Lung (tissue), 11 donors: ENCODE measurements at regions not wholly inside any gene's neighbourhood (a gene's known extent, or its start where the extent isn't known, plus 50 kb on each side); places are given as distances from the start of the nearest gene placed in this dataset.

Source experiments
- ATAC-seq: fragments of 200-7000 bp; cut with Tn5 transposase; one replicate; pipeline ENCODE4 v1.9.1; 2020; ENCODE audit warnings: moderate number of reproducible peaks; ENCODE audit not compliant: insufficient read depth, low FRiP score
- DNase-seq, 3 donors: peaks; one replicate each; pipeline ENCODE4 v3.0.0-alpha.2; 2013 to 2017
- H3K27ac ChIP-seq, 2 donors: one replicate each; pipeline ENCODE4 v1.5.1; 2013; ENCODE audit warnings: mild to moderate bottlenecking in 2 of 2, moderate library complexity in 2 of 2, control low read depth in 1 of 2, inconsistent platforms in 1 of 2, low read depth in 1 of 2, low read length in 1 of 2
- H3K27me3 ChIP-seq, 3 donors: one replicate each; pipeline ENCODE4 v1.5.1; 2013; ENCODE audit warnings: low read length in 2 of 3; ENCODE audit not compliant: control insufficient read depth in 3 of 3, insufficient read depth in 3 of 3
- H3K36me3 ChIP-seq, 4 donors: one replicate each; pipeline ENCODE4 v1.5.1; 2013; ENCODE audit warnings: low read length in 4 of 4, mild to moderate bottlenecking in 1 of 4, moderate library complexity in 1 of 4; ENCODE audit not compliant: control insufficient read depth in 4 of 4, insufficient read depth in 4 of 4
- H3K4me1 ChIP-seq, 5 donors: one replicate each; pipeline ENCODE4 v1.5.1; 2013; ENCODE audit warnings: low read length in 5 of 5, mild to moderate bottlenecking in 2 of 5, moderate library complexity in 1 of 5; ENCODE audit not compliant: control insufficient read depth in 5 of 5, insufficient read depth in 5 of 5
- H3K4me3 ChIP-seq: one replicate; pipeline ENCODE4 v1.5.1; 2013; ENCODE audit warnings: mild to moderate bottlenecking, control low read depth, moderate library complexity
- H3K9ac ChIP-seq, 2 donors: one replicate each; pipeline ENCODE4 v1.5.1; 2013; ENCODE audit warnings: low read length in 2 of 2, control low read depth in 1 of 2; ENCODE audit not compliant: insufficient read depth in 1 of 2
- H3K9me3 ChIP-seq, 4 donors: one replicate each; pipeline ENCODE4 v1.5.1; 2013; ENCODE audit warnings: low read length in 3 of 4, mild to moderate bottlenecking in 1 of 4, moderate library complexity in 1 of 4; ENCODE audit not compliant: control insufficient read depth in 4 of 4, insufficient read depth in 3 of 4
- WGBS, 2 donors: extraction: QIAGEN DNeasy Blood & Tissue Kit; methylation state at CpG; one replicate each; pipeline ENCODE4 v1.1.7; 2013; 5-methylcytosine and 5-hydroxymethylcytosine counted together
- TF ChIP-seq, protein P1 (sequence below): IDR thresholded peaks from 2 replicates; pipeline ENCODE4 v1.5.1; 2012; ENCODE audit warnings: mild to moderate bottlenecking; ENCODE audit errors: control extremely low read depth, extremely low read depth
- donor health status: control.
- donor health status: control.
- donor health status: Bipolar disorder and iron deficiency.
- donor health status: healthy.
- donor health status: DM: yes; HTN: yes; CAD: no.

GRCh38 chr1:2910211-2910610, 108.7 kb upstream of the TTC34 start:
- H3K4me3 ChIP-seq: no peak overlapping the region
- H3K27me3 ChIP-seq: no peaks in the 10 kb centered on the region
- no peak overlapping the region for H3K27ac ChIP-seq
- TF ChIP-seq, protein P1, sequence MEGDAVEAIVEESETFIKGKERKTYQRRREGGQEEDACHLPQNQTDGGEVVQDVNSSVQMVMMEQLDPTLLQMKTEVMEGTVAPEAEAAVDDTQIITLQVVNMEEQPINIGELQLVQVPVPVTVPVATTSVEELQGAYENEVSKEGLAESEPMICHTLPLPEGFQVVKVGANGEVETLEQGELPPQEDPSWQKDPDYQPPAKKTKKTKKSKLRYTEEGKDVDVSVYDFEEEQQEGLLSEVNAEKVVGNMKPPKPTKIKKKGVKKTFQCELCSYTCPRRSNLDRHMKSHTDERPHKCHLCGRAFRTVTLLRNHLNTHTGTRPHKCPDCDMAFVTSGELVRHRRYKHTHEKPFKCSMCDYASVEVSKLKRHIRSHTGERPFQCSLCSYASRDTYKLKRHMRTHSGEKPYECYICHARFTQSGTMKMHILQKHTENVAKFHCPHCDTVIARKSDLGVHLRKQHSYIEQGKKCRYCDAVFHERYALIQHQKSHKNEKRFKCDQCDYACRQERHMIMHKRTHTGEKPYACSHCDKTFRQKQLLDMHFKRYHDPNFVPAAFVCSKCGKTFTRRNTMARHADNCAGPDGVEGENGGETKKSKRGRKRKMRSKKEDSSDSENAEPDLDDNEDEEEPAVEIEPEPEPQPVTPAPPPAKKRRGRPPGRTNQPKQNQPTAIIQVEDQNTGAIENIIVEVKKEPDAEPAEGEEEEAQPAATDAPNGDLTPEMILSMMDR: no peak
- DNase-seq (no peak), ATAC-seq (no peak)
- H3K9ac ChIP-seq: no peak overlapping the region
- 85 to 91% methylated on average over 10 to 11 of the region's 11 CpGs for WGBS, 2 donors
- no peaks in the 10 kb centered on the region for H3K9me3 ChIP-seq
- no peaks in the 10 kb centered on the region for H3K36me3 ChIP-seq
- H3K4me1 ChIP-seq: peaks cover 0 to 13% (median 0%) of the 10 kb centered on the region in 5 donors

DNA sequence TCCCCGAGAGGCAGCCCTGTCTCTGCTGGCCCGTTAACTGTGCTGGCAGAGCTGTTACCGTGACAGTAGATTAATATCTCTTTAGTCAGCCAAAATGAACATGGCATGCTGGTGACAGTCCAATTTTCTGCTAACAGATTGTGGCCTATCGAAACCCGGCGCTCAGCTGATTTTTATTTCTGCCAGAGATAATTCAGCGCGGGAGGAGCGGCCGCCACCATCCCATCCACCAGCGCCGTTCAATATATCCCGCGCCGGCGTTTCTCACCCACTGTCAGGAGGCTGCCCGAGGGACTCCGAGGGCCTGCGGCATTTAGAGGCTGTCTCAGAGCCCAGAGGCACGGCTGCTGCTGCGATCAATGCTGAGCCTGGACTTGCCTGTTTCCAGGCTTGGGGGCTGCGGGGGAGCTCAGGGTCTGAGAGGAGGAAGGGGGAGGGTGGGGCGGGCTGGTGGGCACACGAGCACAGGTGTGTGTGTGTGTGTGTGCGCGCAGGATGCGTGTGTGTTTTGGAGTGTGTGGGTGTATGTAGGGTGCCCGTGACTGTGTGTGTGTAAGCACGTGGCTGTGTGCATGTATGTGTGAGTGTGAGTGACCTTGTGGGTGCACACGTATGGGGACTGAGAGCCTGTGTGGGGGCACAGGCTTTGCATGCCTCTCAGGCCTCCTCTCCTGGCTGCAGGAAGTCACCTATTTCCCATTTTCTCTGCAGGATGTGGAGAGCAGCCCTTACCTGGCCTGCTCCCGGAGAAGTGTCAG, 109.7 kb upstream of the ACTRT2 start:
- peak in 1 of 3 donors; percentile 19 for DNase-seq
- no peak for ATAC-seq

GRCh38 chr1:2912424-2913061, 108.7 kb upstream of the ACTRT2 start:
- H3K4me1 ChIP-seq: peaks cover 0 to 6% (median 0%) of the 10 kb centered on the region in 5 donors
- H3K4me3 ChIP-seq: no peak overlapping the region
- ATAC-seq: no peak
- WGBS, 2 donors: 52 to 74% methylated on average over 16 of the region's 16 CpGs
- peak in 1 of 3 donors; percentile 5 for DNase-seq
- peaks cover 0 to 6% (median 0%) of the 10 kb centered on the region in 4 donors for H3K9me3 ChIP-seq
- peaks cover 0 to 7% (median 0%) of the 10 kb centered on the region in 3 donors for H3K27me3 ChIP-seq
- H3K36me3 ChIP-seq: no peaks in the 10 kb centered on the region
- TF ChIP-seq, protein P1: no peak
- no peak overlapping the region for H3K9ac ChIP-seq
- no peak overlapping the region for H3K27ac ChIP-seq

More for the DNA sequence above, 109.7 kb upstream of the ACTRT2 start:
- TF ChIP-seq, protein P1: no peak
- no peak overlapping the region for H3K27ac ChIP-seq
- WGBS, 2 donors: 87 to 88% methylated on average over 31 of the region's 31 CpGs
- H3K27me3 ChIP-seq: peaks cover 0 to 5% (median 0%) of the 10 kb centered on the region in 3 donors
- H3K9ac ChIP-seq: no peak overlapping the region
- peaks cover 0 to 6% (median 0%) of the 10 kb centered on the region in 5 donors for H3K4me1 ChIP-seq
- no peaks in the 10 kb centered on the region for H3K36me3 ChIP-seq
- H3K9me3 ChIP-seq: peaks cover 0 to 6% (median 0%) of the 10 kb centered on the region in 4 donors
- no peak overlapping the region for H3K4me3 ChIP-seq
